Mesenchymal stem cell (in vitro differentiated cells and primary cell): ENCODE measurements at regions not wholly inside any gene's neighbourhood (a gene's known extent, or its start where the extent isn't known, plus 50 kb on each side); places are given as distances from the start of the nearest gene placed in this dataset.

ENCODE experiments used
- DNase-seq: peaks from one replicate; pipeline ENCODE4 v3.0.0-alpha.2; 2013
- H2AFZ ChIP-seq: one replicate; pipeline ENCODE4 v1.6.1; 2013; ENCODE audit warnings: low read depth, mild to moderate bottlenecking, control low read depth, inconsistent platforms, low read length, moderate library complexity
- H2AK5ac ChIP-seq: 2 replicates; pipeline ENCODE4 v1.6.1; 2013; ENCODE audit warnings: low read length, moderate library complexity, mild to moderate bottlenecking, inconsistent platforms; ENCODE audit not compliant: severe bottlenecking
- H2BK120ac ChIP-seq: one replicate; pipeline ENCODE4 v1.6.1; 2013; ENCODE audit warnings: low read depth, mild to moderate bottlenecking, inconsistent platforms, low read length, moderate library complexity
- H2BK12ac ChIP-seq, 2 experiments: one replicate each; pipeline ENCODE4 v1.6.1; 2013; ENCODE audit warnings: inconsistent platforms in 2 of 2, low read length in 2 of 2, mild to moderate bottlenecking in 2 of 2, moderate library complexity in 2 of 2, control low read depth in 1 of 2
- H2BK15ac ChIP-seq: one replicate; pipeline ENCODE4 v1.6.1; 2013; ENCODE audit warnings: mild to moderate bottlenecking, low read depth, inconsistent platforms; ENCODE audit not compliant: poor library complexity, severe bottlenecking
- H2BK5ac ChIP-seq: 2 replicates; pipeline ENCODE4 v1.6.1; 2013; ENCODE audit warnings: low read depth, mild to moderate bottlenecking, low read length, control low read depth, inconsistent platforms; ENCODE audit not compliant: poor library complexity, severe bottlenecking
- H3K14ac ChIP-seq, 2 experiments: one replicate each; pipeline ENCODE4 v1.6.1; 2013; ENCODE audit warnings: inconsistent platforms in 2 of 2, low read length in 2 of 2, control low read depth in 1 of 2, mild to moderate bottlenecking in 1 of 2, moderate library complexity in 1 of 2
- H3K18ac ChIP-seq, 2 experiments: one replicate each; pipeline ENCODE4 v1.6.1; 2013; ENCODE audit warnings: inconsistent platforms in 2 of 2, low read length in 2 of 2, control low read depth in 1 of 2, low read depth in 1 of 2, mild to moderate bottlenecking in 1 of 2
- H3K23ac ChIP-seq, 2 experiments: one replicate each; pipeline ENCODE4 v1.6.1; 2013; ENCODE audit warnings: inconsistent platforms in 2 of 2, low read length in 2 of 2, mild to moderate bottlenecking in 2 of 2, moderate library complexity in 2 of 2, control low read depth in 1 of 2
- H3K27ac ChIP-seq: 2 replicates; pipeline ENCODE4 v1.5.1; 2013; ENCODE audit warnings: mild to moderate bottlenecking, moderate library complexity, low read length, control low read depth, inconsistent platforms; ENCODE audit not compliant: poor library complexity, severe bottlenecking
- H3K27me3 ChIP-seq, 2 experiments: 2 replicates each; pipeline versions ENCODE4 v1.6.1 to v1.7.0; 2013; ENCODE audit warnings: low read length in 2 of 2, mild to moderate bottlenecking in 2 of 2, moderate library complexity in 2 of 2, control low read depth in 1 of 2, inconsistent platforms in 1 of 2; ENCODE audit not compliant: control insufficient read depth in 1 of 2, insufficient read depth in 1 of 2
- H3K36me3 ChIP-seq, 2 experiments: 2 replicates each; pipeline versions ENCODE4 v1.6.1 to v1.7.0; 2013; ENCODE audit warnings: low read length in 2 of 2, control low read depth in 1 of 2, inconsistent platforms in 1 of 2, low read depth in 1 of 2, mild to moderate bottlenecking in 1 of 2; ENCODE audit not compliant: insufficient read depth in 2 of 2, control insufficient read depth in 1 of 2
- H3K4ac ChIP-seq, 2 experiments: one replicate each; pipeline ENCODE4 v1.6.1; 2013; ENCODE audit warnings: inconsistent platforms in 2 of 2, low read length in 2 of 2, mild to moderate bottlenecking in 2 of 2, moderate library complexity in 2 of 2, control low read depth in 1 of 2, low read depth in 1 of 2
- H3K4me1 ChIP-seq: 2 replicates; pipeline ENCODE4 v1.6.1; 2013; ENCODE audit warnings: low read depth, low read length, control low read depth; ENCODE audit not compliant: control insufficient read depth, insufficient read depth
- H3K4me2 ChIP-seq: 2 replicates; pipeline ENCODE4 v1.6.1; 2013; ENCODE audit warnings: low read length, mild to moderate bottlenecking, inconsistent platforms; ENCODE audit not compliant: poor library complexity, severe bottlenecking
- H3K4me3 ChIP-seq, 2 experiments: 2 replicates each; pipeline versions ENCODE4 v1.5.1 to v1.7.0; 2013; ENCODE audit warnings: low read length in 2 of 2, mild to moderate bottlenecking in 2 of 2, control low read depth in 1 of 2, low read depth in 1 of 2; ENCODE audit not compliant: insufficient read depth in 1 of 2
- H3K79me1 ChIP-seq: replicated peaks from 2 replicates; pipeline ENCODE4 v1.6.1; 2013; ENCODE audit warnings: mild to moderate bottlenecking, control low read depth, low read length, inconsistent platforms; ENCODE audit not compliant: poor library complexity, severe bottlenecking
- H3K9ac ChIP-seq: 2 replicates; pipeline ENCODE4 v1.7.0; 2013; ENCODE audit warnings: mild to moderate bottlenecking, low read length, moderate library complexity
- H3K9me3 ChIP-seq: 2 replicates; pipeline ENCODE4 v1.7.0; 2013; ENCODE audit warnings: mild to moderate bottlenecking, low read length; ENCODE audit not compliant: control insufficient read depth
- H4K8ac ChIP-seq: one replicate; pipeline ENCODE4 v1.6.1; 2013; ENCODE audit warnings: inconsistent platforms, mild to moderate bottlenecking, low read length, moderate library complexity
- H4K91ac ChIP-seq: one replicate; pipeline ENCODE4 v1.6.1; 2013; ENCODE audit warnings: mild to moderate bottlenecking, low read length, inconsistent platforms
- WGBS: methylation state at CpG from one replicate; pipeline ENCODE4 v1.1.7; 2013; ENCODE audit warnings: mixed read lengths; 5-methylcytosine and 5-hydroxymethylcytosine counted together

GRCh38 chr1:96308314-96308713, 413.3 kb upstream of the PTBP2 start:
- Histone ChIP-seq H3K4me1 (peaks cover 4% of the 10 kb centered on the region), H4K8ac (no peak overlapping the region), H2BK15ac (no peak overlapping the region), H3K4ac (no peak overlapping the region), H3K36me3 (no peaks in the 10 kb centered on the region), H2BK5ac (no peak overlapping the region), H3K79me1 (no peaks in the 10 kb centered on the region), H2AFZ (no peak overlapping the region), H3K4me3 (no peak overlapping the region), H3K23ac (no peak overlapping the region), H2AK5ac (no peak overlapping the region), H3K18ac (no peak overlapping the region), H3K9ac (peak overlapping the region; percentile 0), H3K14ac (no peak overlapping the region), H2BK120ac (no peak overlapping the region), H2BK12ac (no peak overlapping the region), H4K91ac (no peak overlapping the region), H3K4me2 (no peak overlapping the region), H3K27me3 (no peaks in the 10 kb centered on the region), H3K9me3 (no peaks in the 10 kb centered on the region), H3K27ac (no peak overlapping the region)
- 94% methylated on average over 5 of the region's 5 CpGs for WGBS
- DNase-seq, result no peak

GRCh38 chr1:96309783-96310182, 411.8 kb upstream of the PTBP2 start:
- DNase-seq, result peak; percentile 73
- Histone ChIP-seq H3K4me1 (peaks cover 4% of the 10 kb centered on the region), H2BK120ac (no peak overlapping the region), H3K9ac (peak overlapping the region; percentile 48), H2BK12ac (no peak overlapping the region), H2AK5ac (no peak overlapping the region), H3K36me3 (no peaks in the 10 kb centered on the region), H2BK5ac (no peak overlapping the region), H3K14ac (no peak overlapping the region), H2BK15ac (no peak overlapping the region), H3K23ac (no peak overlapping the region), H3K9me3 (no peaks in the 10 kb centered on the region), H3K27me3 (no peaks in the 10 kb centered on the region), H2AFZ (no peak overlapping the region), H3K4ac (no peak overlapping the region), H3K18ac (no peak overlapping the region), H3K4me2 (no peak overlapping the region), H3K79me1 (no peaks in the 10 kb centered on the region), H3K27ac (no peak overlapping the region), H3K4me3 (no peak overlapping the region), H4K8ac (no peak overlapping the region), H4K91ac (no peak overlapping the region)
- no CpG with 5 or more reads among the region's 1 CpG for WGBS

GRCh38 chr1:96313216-96313615, 408.4 kb upstream of the PTBP2 start:
- no peaks in the 10 kb centered on the region for H3K79me1 ChIP-seq
- H3K14ac ChIP-seq, result no peak overlapping the region
- H3K4me2 ChIP-seq, result no peak overlapping the region
- H3K4ac ChIP-seq, result no peak overlapping the region
- H3K27me3 ChIP-seq, result no peaks in the 10 kb centered on the region
- no peak overlapping the region for H2BK5ac ChIP-seq
- H3K9ac ChIP-seq, result peak overlapping the region; percentile 58
- H3K27ac ChIP-seq, result no peak overlapping the region
- DNase-seq, result peak; percentile 37
- no peak overlapping the region for H4K91ac ChIP-seq
- no peak overlapping the region for H3K4me3 ChIP-seq
- no peak overlapping the region for H4K8ac ChIP-seq
- no peak overlapping the region for H2AK5ac ChIP-seq
- H3K9me3 ChIP-seq, result no peaks in the 10 kb centered on the region
- H3K18ac ChIP-seq, result no peak overlapping the region
- no peaks in the 10 kb centered on the region for H3K36me3 ChIP-seq
- H3K4me1 ChIP-seq, result no peaks in the 10 kb centered on the region
- no peak overlapping the region for H3K23ac ChIP-seq
- no CpG with 5 or more reads among the region's 1 CpG for WGBS
- no peak overlapping the region for H2BK15ac ChIP-seq
- H2BK120ac ChIP-seq, result no peak overlapping the region
- H2BK12ac ChIP-seq, result no peak overlapping the region
- no peak overlapping the region for H2AFZ ChIP-seq

GRCh38 chr1:96329121-96329520, 392.5 kb upstream of the PTBP2 start:
- H2AK5ac ChIP-seq, result no peak overlapping the region
- H3K36me3 ChIP-seq, result no peaks in the 10 kb centered on the region
- H3K27ac ChIP-seq, result no peak overlapping the region
- H2BK12ac ChIP-seq, result no peak overlapping the region
- H3K79me1 ChIP-seq, result no peaks in the 10 kb centered on the region
- H3K4ac ChIP-seq, result no peak overlapping the region
- H3K4me2 ChIP-seq, result no peak overlapping the region
- H2BK15ac ChIP-seq, result no peak overlapping the region
- DNase-seq, result peak; percentile 55
- no peak overlapping the region for H3K23ac ChIP-seq
- no peak overlapping the region for H3K9ac ChIP-seq
- 0% methylated on average over 1 of the region's 4 CpGs for WGBS
- no peak overlapping the region for H3K14ac ChIP-seq
- no peaks in the 10 kb centered on the region for H3K4me1 ChIP-seq
- H3K9me3 ChIP-seq, result peaks cover 2% of the 10 kb centered on the region
- no peak overlapping the region for H3K18ac ChIP-seq
- no peaks in the 10 kb centered on the region for H3K27me3 ChIP-seq
- no peak overlapping the region for H2BK120ac ChIP-seq
- H4K91ac ChIP-seq, result no peak overlapping the region
- no peak overlapping the region for H2AFZ ChIP-seq
- no peak overlapping the region for H4K8ac ChIP-seq
- H2BK5ac ChIP-seq, result no peak overlapping the region
- no peak overlapping the region for H3K4me3 ChIP-seq
